ENCODE measurements at regions not wholly inside any gene's neighbourhood (a gene's known extent, or its start where the extent isn't known, plus 50 kb on each side); places are given as distances from the start of the nearest gene placed in this dataset.

DNA sequence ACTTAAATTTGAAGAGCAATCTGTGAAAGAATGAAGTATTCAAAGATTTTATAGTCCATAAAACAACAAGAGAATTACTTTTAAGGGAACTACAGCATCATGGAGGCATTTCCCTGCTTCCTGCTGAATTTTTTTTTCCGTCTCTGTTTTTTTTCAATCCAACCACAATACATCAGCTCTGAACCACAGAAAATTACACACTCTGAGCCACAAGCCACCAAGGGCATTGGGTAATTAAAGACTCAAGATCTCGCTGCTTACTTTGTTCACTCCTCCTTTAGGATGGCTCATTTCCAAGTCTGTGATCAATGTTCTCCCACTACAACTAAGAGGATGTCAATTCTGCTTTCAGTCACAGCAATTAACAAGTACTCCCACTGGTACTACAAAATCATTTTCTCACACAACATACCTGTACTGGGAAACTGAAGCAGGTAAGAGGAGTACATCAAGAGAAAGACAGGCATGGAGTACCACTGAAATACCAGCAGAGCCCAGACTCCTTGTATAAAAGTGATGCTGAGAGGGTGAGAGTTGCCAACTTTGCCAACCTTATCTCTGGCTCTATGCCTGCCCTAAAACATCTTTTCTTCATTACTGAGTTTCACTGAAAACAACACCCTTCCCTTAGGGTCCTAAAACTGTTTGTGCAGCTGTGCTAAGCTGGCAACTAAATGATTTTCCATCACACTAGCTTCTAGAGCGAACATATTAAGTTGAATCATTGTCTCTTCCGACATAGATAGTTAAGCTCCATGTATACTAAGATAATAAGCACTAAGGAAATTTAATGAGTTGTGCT lies 105.8 kb upstream of the MAGEB18 start:
- intact Hi-C loops (cut with micrococcal nuclease; ENCODE audit: unreplicated experiment) = no loop called here
- CTCF ChIA-PET = no interaction called here

DNA sequence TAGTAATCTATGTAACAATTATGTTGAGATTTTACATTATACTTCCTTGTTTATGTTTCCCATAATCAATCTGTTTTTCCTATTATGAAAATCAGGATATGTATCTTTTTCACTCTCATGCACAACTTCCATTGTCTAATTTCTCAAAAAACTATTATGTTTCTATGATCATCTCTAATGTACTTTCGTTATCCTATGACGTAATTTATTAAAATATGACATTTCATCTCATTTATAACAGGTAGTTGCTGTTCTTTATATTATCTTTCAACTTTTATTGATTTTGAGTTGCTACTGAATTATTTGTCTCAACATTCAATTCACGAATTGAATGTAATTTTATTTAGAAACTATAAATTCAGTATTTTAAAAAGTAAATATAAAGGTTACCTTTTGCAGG lies 100.8 kb upstream of the MAGEB18 start:
- CTCF ChIA-PET = no interaction called here
- DNase-seq (ENCODE audit: low spot score) = no peak
- no peak overlapping the region for H3K27ac ChIP-seq (ENCODE audit: low read depth, low read length, poor library complexity, severe bottlenecking)
- TF ChIP-seq CTCF (conservative IDR thresholded peaks at IDR 0.05; ENCODE audit: low read depth, low read length) (no peak), EZH2 (IDR thresholded peaks at IDR 0.05; ENCODE audit: borderline replicate concordance, low read depth, low read length, poor library complexity, severe bottlenecking) (no peak)
- H3K36me3 ChIP-seq (ENCODE audit: insufficient read depth, low read length, poor library complexity, severe bottlenecking) = no peaks in the 10 kb centered on the region
- POLR2A ChIA-PET (ENCODE audit: low non-redundant PET) = no interaction called here
- H3K4me3 ChIP-seq (ENCODE audit: low read depth, low read length, poor library complexity, severe bottlenecking) = no peak overlapping the region
- BruUV-seq (replicated peaks) = no TSS peak
- intact Hi-C loops (cut with micrococcal nuclease; ENCODE audit: unreplicated experiment) = no loop called here
- H3K4me1 ChIP-seq (ENCODE audit: insufficient read depth, low read length, poor library complexity, severe bottlenecking) = no peaks in the 10 kb centered on the region
- no peaks in the 10 kb centered on the region for H3K27me3 ChIP-seq (replicated peaks; ENCODE audit: insufficient read depth, low read depth, low read length, poor library complexity)
- no peaks in the 10 kb centered on the region for H3K9me3 ChIP-seq (ENCODE audit: low read depth, low read length, poor library complexity, severe bottlenecking)

More for the DNA sequence above, 105.8 kb upstream of the MAGEB18 start:
- Histone ChIP-seq H3K27me3 (replicated peaks; ENCODE audit: insufficient read depth, low read depth, low read length, poor library complexity) (no peaks in the 10 kb centered on the region), H3K36me3 (ENCODE audit: insufficient read depth, low read length, poor library complexity, severe bottlenecking) (no peaks in the 10 kb centered on the region), H3K27ac (ENCODE audit: low read depth, low read length, poor library complexity, severe bottlenecking) (no peak overlapping the region), H3K9me3 (ENCODE audit: low read depth, low read length, poor library complexity, severe bottlenecking) (no peaks in the 10 kb centered on the region), H3K4me3 (ENCODE audit: low read depth, low read length, poor library complexity, severe bottlenecking) (no peak overlapping the region), H3K4me1 (ENCODE audit: insufficient read depth, low read length, poor library complexity, severe bottlenecking) (no peaks in the 10 kb centered on the region)
- POLR2A ChIA-PET (ENCODE audit: low non-redundant PET) = interaction anchor here (0.6 kb wide), 1 partner anchor 1450 kb away, joined by 3 read pairs; no protein-coding TSS in a partner anchor
- TF ChIP-seq EZH2 (IDR thresholded peaks at IDR 0.05; ENCODE audit: borderline replicate concordance, low read depth, low read length, poor library complexity, severe bottlenecking) = no peak
- no peak for TF ChIP-seq CTCF (conservative IDR thresholded peaks at IDR 0.05; ENCODE audit: low read depth, low read length)
- BruUV-seq (replicated peaks) = no TSS peak
- no peak for DNase-seq (ENCODE audit: low spot score)

- Histone ChIP-seq H3K4me1 (ENCODE audit: insufficient read depth, low read length, poor library complexity, severe bottlenecking) (no peaks in the 10 kb centered on the region), H3K27ac (ENCODE audit: low read depth, low read length, poor library complexity, severe bottlenecking) (no peak overlapping the region), H3K36me3 (ENCODE audit: insufficient read depth, low read length, poor library complexity, severe bottlenecking) (no peaks in the 10 kb centered on the region), H3K27me3 (replicated peaks; ENCODE audit: insufficient read depth, low read depth, low read length, poor library complexity) (no peaks in the 10 kb centered on the region), H3K4me3 (ENCODE audit: low read depth, low read length, poor library complexity, severe bottlenecking) (no peak overlapping the region), H3K9me3 (ENCODE audit: low read depth, low read length, poor library complexity, severe bottlenecking) (no peaks in the 10 kb centered on the region)
- TF ChIP-seq EZH2 (IDR thresholded peaks at IDR 0.05; ENCODE audit: borderline replicate concordance, low read depth, low read length, poor library complexity, severe bottlenecking) (no peak), CTCF (conservative IDR thresholded peaks at IDR 0.05; ENCODE audit: low read depth, low read length) (no peak)
- no TSS peak for BruUV-seq (replicated peaks)
- ChIA-PET POLR2A (ENCODE audit: low non-redundant PET) (no interaction called here), CTCF (no interaction called here)
- no peak for DNase-seq (ENCODE audit: low spot score)
- intact Hi-C loops (cut with micrococcal nuclease; ENCODE audit: unreplicated experiment) = no loop called here
Observed at GRCh38 chrX:26050099-26050498, 88.0 kb upstream of the MAGEB18 start.
